ENCODE measurements at regions not wholly inside any gene's neighbourhood (a gene's known extent, or its start where the extent isn't known, plus 50 kb on each side); places are given as distances from the start of the nearest gene placed in this dataset.

- TF ChIP-seq GABPA (IDR thresholded peaks at IDR 0.05; ENCODE audit: low read depth) (no peak), CTCF (IDR thresholded peaks at IDR 0.05; ENCODE audit: insufficient read depth, low read length) (no peak), POLR2AphosphoS5 (IDR thresholded peaks at IDR 0.05; ENCODE audit: low read depth) (no peak), REST (IDR thresholded peaks at IDR 0.05; ENCODE audit: insufficient replicate concordance, low read depth) (no peak)
Observed at GRCh38 chr12:41846718-41847117, 298.0 kb downstream of the GXYLT1 start.
